ENCODE measurements at regions not wholly inside any gene's neighbourhood (a gene's known extent, or its start where the extent isn't known, plus 50 kb on each side); places are given as distances from the start of the nearest gene placed in this dataset.

GRCh38 chr1:47681735-47682134 is 243.9 kb downstream of the FOXD2 start:
- TF ChIP-seq CTCF (IDR thresholded peaks at IDR 0.05; ENCODE audit: unreplicated experiment): no peak
- Mint-ChIP-seq H3K4me3 (ENCODE audit: unreplicated experiment) (no peak overlapping the region), H3K27me3 (ENCODE audit: unreplicated experiment) (peaks cover 12% of the 10 kb centered on the region), H3K4me1 (ENCODE audit: unreplicated experiment) (peaks cover 5% of the 10 kb centered on the region), H3K27ac (ENCODE audit: unreplicated experiment) (no peak overlapping the region), H3K9me3 (ENCODE audit: unreplicated experiment) (no peaks in the 10 kb centered on the region), H3K36me3 (ENCODE audit: low read depth, unreplicated experiment) (no peaks in the 10 kb centered on the region)
- no peak for DNase-seq (ENCODE audit: low spot score)

- Mint-ChIP-seq H3K4me1 (ENCODE audit: unreplicated experiment) (peaks cover 9% of the 10 kb centered on the region), H3K27ac (ENCODE audit: unreplicated experiment) (no peak overlapping the region), H3K36me3 (ENCODE audit: low read depth, unreplicated experiment) (no peaks in the 10 kb centered on the region), H3K27me3 (ENCODE audit: unreplicated experiment) (peaks cover 12% of the 10 kb centered on the region), H3K9me3 (ENCODE audit: unreplicated experiment) (no peaks in the 10 kb centered on the region), H3K4me3 (ENCODE audit: unreplicated experiment) (no peak overlapping the region)
- TF ChIP-seq CTCF (IDR thresholded peaks at IDR 0.05; ENCODE audit: unreplicated experiment): no peak
- no peak for DNase-seq (ENCODE audit: low spot score)
Observed at GRCh38 chr1:47682198-47682597, 244.4 kb downstream of the FOXD2 start.

- Mint-ChIP-seq H3K27me3 (ENCODE audit: unreplicated experiment) (peaks cover 12% of the 10 kb centered on the region), H3K27ac (ENCODE audit: unreplicated experiment) (no peak overlapping the region), H3K4me1 (ENCODE audit: unreplicated experiment) (peaks cover 16% of the 10 kb centered on the region), H3K4me3 (ENCODE audit: unreplicated experiment) (no peak overlapping the region), H3K9me3 (ENCODE audit: unreplicated experiment) (no peaks in the 10 kb centered on the region), H3K36me3 (ENCODE audit: low read depth, unreplicated experiment) (no peaks in the 10 kb centered on the region)
- DNase-seq (ENCODE audit: low spot score): no peak
- TF ChIP-seq CTCF (IDR thresholded peaks at IDR 0.05; ENCODE audit: unreplicated experiment): no peak
Observed at GRCh38 chr1:47682786-47683350, 245.0 kb downstream of the FOXD2 start.

GRCh38 chr1:47683401-47683800 is 245.6 kb downstream of the FOXD2 start:
- TF ChIP-seq CTCF (IDR thresholded peaks at IDR 0.05; ENCODE audit: unreplicated experiment): no peak
- Mint-ChIP-seq H3K27me3 (ENCODE audit: unreplicated experiment) (peaks cover 12% of the 10 kb centered on the region), H3K4me1 (ENCODE audit: unreplicated experiment) (peaks cover 17% of the 10 kb centered on the region), H3K4me3 (ENCODE audit: unreplicated experiment) (no peak overlapping the region), H3K9me3 (ENCODE audit: unreplicated experiment) (no peaks in the 10 kb centered on the region), H3K36me3 (ENCODE audit: low read depth, unreplicated experiment) (no peaks in the 10 kb centered on the region), H3K27ac (ENCODE audit: unreplicated experiment) (no peak overlapping the region)
- DNase-seq (ENCODE audit: low spot score): no peak

GRCh38 chr1:47684518-47684917 is 246.7 kb downstream of the FOXD2 start:
- no peaks in the 10 kb centered on the region for H3K9me3 Mint-ChIP-seq (ENCODE audit: unreplicated experiment)
- H3K4me3 Mint-ChIP-seq (ENCODE audit: unreplicated experiment): no peak overlapping the region
- peak overlapping the region; percentile 42 for H3K27ac Mint-ChIP-seq (ENCODE audit: unreplicated experiment)
- peaks cover 9% of the 10 kb centered on the region for H3K27me3 Mint-ChIP-seq (ENCODE audit: unreplicated experiment)
- DNase-seq (ENCODE audit: low spot score): no peak
- TF ChIP-seq CTCF (IDR thresholded peaks at IDR 0.05; ENCODE audit: unreplicated experiment): no peak
- peaks cover 17% of the 10 kb centered on the region for H3K4me1 Mint-ChIP-seq (ENCODE audit: unreplicated experiment)
- H3K36me3 Mint-ChIP-seq (ENCODE audit: low read depth, unreplicated experiment): no peaks in the 10 kb centered on the region
